ENCODE measurements at regions not wholly inside any gene's neighbourhood (a gene's known extent, or its start where the extent isn't known, plus 50 kb on each side); places are given as distances from the start of the nearest gene placed in this dataset.

GRCh38 chr5:124663101-124663506 is 83.3 kb downstream of the ZNF608 start:
- DNase-seq (ENCODE audit: low spot score) = no peak

- DNase-seq (ENCODE audit: low spot score) = no peak
Observed at GRCh38 chr5:124662181-124662781, 84.2 kb downstream of the ZNF608 start.

GRCh38 chr5:124661317-124662141 is 84.9 kb downstream of the ZNF608 start:
- no peak for DNase-seq (ENCODE audit: low spot score)

GRCh38 chr5:124660229-124661093 is 86.0 kb downstream of the ZNF608 start:
- DNase-seq (ENCODE audit: low spot score) = no peak

GRCh38 chr5:124659798-124660197 is 86.6 kb downstream of the ZNF608 start:
- no peak for DNase-seq (ENCODE audit: low spot score)

- DNase-seq (ENCODE audit: low spot score) = no peak
Observed at GRCh38 chr5:124658867-124659557, 87.4 kb downstream of the ZNF608 start.

GRCh38 chr5:124655921-124656511 is 90.4 kb downstream of the ZNF608 start:
- peak; percentile 41 for DNase-seq (ENCODE audit: low spot score)

- no peak for DNase-seq (ENCODE audit: low spot score)
Observed at GRCh38 chr5:124655251-124655917, 91.1 kb downstream of the ZNF608 start.

GRCh38 chr5:124654418-124654817 is 92.0 kb downstream of the ZNF608 start:
- DNase-seq (ENCODE audit: low spot score) = no peak

- no peak for DNase-seq (ENCODE audit: low spot score)
Observed at GRCh38 chr5:124653666-124654065, 92.8 kb downstream of the ZNF608 start.

GRCh38 chr5:124652892-124653441 is 93.5 kb downstream of the ZNF608 start:
- no peak for DNase-seq (ENCODE audit: low spot score)

GRCh38 chr5:124652514-124652819 is 94.0 kb downstream of the ZNF608 start:
- DNase-seq (ENCODE audit: low spot score) = no peak

- peak; percentile 51 for DNase-seq (ENCODE audit: low spot score)
Observed at GRCh38 chr5:124651663-124652513, 94.6 kb downstream of the ZNF608 start.

GRCh38 chr5:124650951-124651662 is 95.3 kb downstream of the ZNF608 start:
- no peak for DNase-seq (ENCODE audit: low spot score)

GRCh38 chr5:124650147-124650561 is 96.3 kb downstream of the ZNF608 start:
- no peak for DNase-seq (ENCODE audit: low spot score)

GRCh38 chr5:124649491-124650146 is 96.8 kb downstream of the ZNF608 start:
- no peak for DNase-seq (ENCODE audit: low spot score)

GRCh38 chr5:124648902-124649467 is 97.5 kb downstream of the ZNF608 start:
- no peak for DNase-seq (ENCODE audit: low spot score)

GRCh38 chr5:124647352-124647751 is 99.1 kb downstream of the ZNF608 start:
- no peak for DNase-seq (ENCODE audit: low spot score)
